Endothelial cell of umbilical vein (primary cell): ENCODE measurements at regions not wholly inside any gene's neighbourhood (a gene's known extent, or its start where the extent isn't known, plus 50 kb on each side); places are given as distances from the start of the nearest gene placed in this dataset.
"Not testable (repeated sequence)": the region's sequence is repeated elsewhere in the genome, so short reads cannot be mapped to it uniquely, and the experiment has no call there.

Source experiments
- BruUV-seq: library from RNA; stranded (reverse); fragments of 400-500 nt; replicated peaks from 2 replicates; lab custom pipeline; 2021; lab: Mats Ljungman, UMichigan
- CTCF ChIA-PET: fragments of 300-600, 350-600 bp; sonication (Branson Sonifier 250); formaldehyde crosslinking; loops from one replicate; lab custom pipeline; 2021; ENCODE audit warnings: antibody characterized with exemption, inconsistent platforms; lab: Charles Lee
- POLR2A ChIA-PET: fragments of 300-600, 350-600 bp; sonication (Branson Sonifier 250); formaldehyde crosslinking; loops from one replicate; lab custom pipeline; 2021; ENCODE audit warnings: antibody characterized with exemption, inconsistent platforms; lab: Charles Lee
- DNase-seq: peaks from one replicate; pipeline ENCODE4 v3.0.0-alpha.2; 2011; ENCODE audit warnings: low read depth, low spot score
- FAIRE-seq: peaks from 2 replicates; lab custom pipeline; 2011; peaks lifted over from hg19 to GRCh38; lab: Jason Lieb, UNC
- H2AFZ ChIP-seq: 2 replicates; pipeline ENCODE4 v1.6.0; 2012; ENCODE audit warnings: low read depth, low read length, control low read depth, inconsistent platforms
- H3K27ac ChIP-seq: 2 replicates; pipeline ENCODE4 v1.5.1; 2011; ENCODE audit warnings: low read depth, mild to moderate bottlenecking, control low read depth, low read length, moderate library complexity; ENCODE audit not compliant: insufficient read depth
- H3K27me3 ChIP-seq, 2 experiments: 2 replicates each; pipeline versions ENCODE4 v1.6.0 to v1.6.1; 2011; ENCODE audit warnings: low read length in 2 of 2, mixed read lengths in 1 of 2; ENCODE audit not compliant: control insufficient read depth in 2 of 2, insufficient read depth in 2 of 2
- H3K36me3 ChIP-seq, 2 experiments: 2 replicates in 1 of 2; 3 replicates in 1 of 2; pipeline ENCODE4 v1.5.1; 2011; ENCODE audit warnings: low read length in 2 of 2, mild to moderate bottlenecking in 1 of 2, moderate library complexity in 1 of 2; ENCODE audit not compliant: control insufficient read depth in 2 of 2, insufficient read depth in 2 of 2; ENCODE audit errors: extremely low read depth in 1 of 2
- H3K4me1 ChIP-seq: 3 replicates; pipeline ENCODE4 v1.5.1; 2011; ENCODE audit warnings: mild to moderate bottlenecking, low read length; ENCODE audit not compliant: control insufficient read depth, insufficient read depth; ENCODE audit errors: extremely low read depth
- H3K4me2 ChIP-seq: 2 replicates; pipeline ENCODE4 v1.6.1; 2011; ENCODE audit warnings: low read length, control low read depth, mixed read lengths; ENCODE audit not compliant: insufficient read depth
- H3K4me3 ChIP-seq, 3 experiments: fragments of 200-600 bp in 1 of 3; sonication (generic), shearing (Covaris generic) in 1 of 3; replicated peaks in 1 of 3; 2 replicates each; pipeline ENCODE4 v1.5.1; 2011 to 2016; ENCODE audit warnings: control low read depth in 3 of 3, low read length in 3 of 3, mild to moderate bottlenecking in 2 of 3, inconsistent platforms in 1 of 3, low read depth in 1 of 3, moderate library complexity in 1 of 3; ENCODE audit not compliant: insufficient read depth in 1 of 3
- H3K79me2 ChIP-seq: 2 replicates; pipeline ENCODE4 v1.6.0; 2012; ENCODE audit warnings: low read length, inconsistent platforms; ENCODE audit not compliant: control insufficient read depth, insufficient read depth
- H3K9ac ChIP-seq: replicated peaks from 2 replicates; pipeline ENCODE3; 2011; ENCODE audit warnings: low read length, control low read depth; ENCODE audit not compliant: insufficient read depth; ENCODE audit errors: extremely low read depth
- H3K9me1 ChIP-seq: replicated peaks from 3 replicates; pipeline ENCODE4 v1.6.0; 2011; ENCODE audit warnings: mild to moderate bottlenecking, low read length; ENCODE audit not compliant: control insufficient read depth, insufficient read depth; ENCODE audit errors: extremely low read depth
- H3K9me3 ChIP-seq: replicated peaks from 2 replicates; pipeline ENCODE4 v1.5.1; 2012; ENCODE audit warnings: low read length, inconsistent platforms; ENCODE audit not compliant: control insufficient read depth, insufficient read depth
- H4K20me1 ChIP-seq: replicated peaks from 2 replicates; pipeline ENCODE3; 2011; ENCODE audit warnings: mild to moderate bottlenecking, low read length; ENCODE audit not compliant: control insufficient read depth, insufficient read depth; ENCODE audit errors: extremely low read depth
- dilution Hi-C: fragments of 300-500 bp; cut with MboI; formaldehyde crosslinking; loops from one replicate; pipeline ENCODE4 v1.15.0; 2019; ENCODE audit warnings: low sequenced_read_pairs; ENCODE audit not compliant: extremely low pct_ligation_motif_present
- intact Hi-C: fragments of 100-400 bp; cut with micrococcal nuclease; formaldehyde crosslinking; loops from one replicate; pipeline ENCODE4 v1.10.0; 2022

DNA sequence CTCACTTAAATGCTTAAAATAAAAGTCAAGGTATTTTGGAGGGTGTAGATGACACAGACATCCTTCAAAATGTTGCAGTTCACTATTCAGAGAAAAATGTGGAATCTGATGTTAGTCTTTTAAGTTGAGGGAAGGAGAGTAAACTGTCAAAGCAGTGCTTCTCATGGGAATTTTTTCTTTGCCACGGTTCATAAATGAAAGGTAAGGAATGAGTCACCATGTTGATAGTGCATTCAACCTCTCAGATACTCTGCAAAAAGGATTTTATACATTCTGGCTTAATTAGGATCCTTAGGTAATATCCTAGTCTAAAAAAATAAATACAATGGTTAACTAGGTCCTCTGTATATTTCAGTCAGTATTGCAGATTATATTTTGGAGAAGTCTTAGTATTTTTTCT, 804.3 kb downstream of the TTLL7 start:
- dilution Hi-C loops, intact Hi-C loops, H2AFZ ChIP-seq, H3K79me2 ChIP-seq, H3K27ac ChIP-seq, DNase-seq, H3K4me2 ChIP-seq, H3K9me3 ChIP-seq, H3K9me1 ChIP-seq, H3K36me3 ChIP-seq, H3K4me1 ChIP-seq, H4K20me1 ChIP-seq, H3K27me3 ChIP-seq, CTCF ChIA-PET, BruUV-seq, POLR2A ChIA-PET, H3K9ac ChIP-seq, H3K4me3 ChIP-seq: not testable (repeated sequence)
- peak; percentile 37 for FAIRE-seq

DNA sequence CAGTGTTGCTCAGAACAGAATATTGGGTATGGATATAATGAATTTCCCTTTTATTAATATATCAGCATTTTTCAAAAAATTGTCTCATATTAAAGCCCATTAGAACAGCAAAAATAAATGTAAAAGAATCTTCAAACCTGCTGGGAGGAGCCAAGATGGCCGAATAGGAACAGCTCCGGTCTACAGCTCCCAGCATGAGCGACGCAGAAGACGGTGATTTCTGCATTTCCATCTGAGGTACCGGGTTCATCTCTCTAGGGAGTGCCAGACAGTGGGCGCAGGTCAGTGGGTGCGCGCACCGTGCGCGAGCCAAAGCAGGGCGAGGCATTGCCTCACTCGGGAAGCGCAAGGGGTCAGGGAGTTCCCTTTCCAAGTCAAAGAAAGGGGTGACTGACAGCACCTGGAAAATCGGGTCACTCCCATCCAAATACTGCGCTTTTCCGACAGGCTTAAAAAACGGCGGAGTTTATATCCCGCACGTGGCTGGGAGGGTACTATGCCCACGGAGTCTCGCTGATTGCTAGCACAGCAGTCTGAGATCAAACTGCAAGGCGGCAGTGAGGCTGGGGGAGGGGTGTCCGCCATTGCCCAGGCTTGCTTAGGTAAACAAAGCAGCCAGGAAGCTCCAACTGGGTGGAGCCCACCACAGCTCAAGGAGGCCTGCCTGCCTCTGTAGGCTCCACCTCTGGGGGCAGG, 816.8 kb downstream of the TTLL7 start:
- dilution Hi-C loops, H3K9me1 ChIP-seq, H2AFZ ChIP-seq, H3K27ac ChIP-seq, H3K9ac ChIP-seq, H4K20me1 ChIP-seq, H3K9me3 ChIP-seq, FAIRE-seq, POLR2A ChIA-PET, H3K4me3 ChIP-seq, intact Hi-C loops, H3K4me1 ChIP-seq, H3K36me3 ChIP-seq, BruUV-seq, H3K4me2 ChIP-seq, H3K79me2 ChIP-seq, H3K27me3 ChIP-seq, DNase-seq, CTCF ChIA-PET: not testable (repeated sequence)

DNA sequence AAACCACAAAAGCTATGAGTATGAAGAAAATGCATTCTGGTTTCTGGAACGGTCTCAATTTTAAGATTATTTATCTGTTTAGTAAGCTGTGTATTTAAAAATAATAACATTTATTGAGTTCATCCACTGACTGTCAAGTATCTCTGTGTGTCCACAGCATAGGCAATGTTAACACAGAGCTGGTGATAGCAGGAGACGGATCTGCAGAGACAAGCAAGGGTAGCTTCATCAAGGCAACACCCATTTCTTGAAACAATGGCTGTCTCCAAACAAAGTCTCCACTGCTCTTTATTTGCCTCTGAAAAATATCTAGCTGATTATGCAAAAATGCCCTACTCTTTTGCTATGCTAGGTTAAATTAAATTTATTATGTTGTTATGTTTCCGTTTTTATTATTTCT, 818.3 kb downstream of the TTLL7 start:
- POLR2A ChIA-PET, H3K4me3 ChIP-seq, BruUV-seq, H3K27me3 ChIP-seq, H2AFZ ChIP-seq, H4K20me1 ChIP-seq, H3K4me2 ChIP-seq, dilution Hi-C loops, H3K36me3 ChIP-seq, DNase-seq, H3K4me1 ChIP-seq, H3K79me2 ChIP-seq, H3K27ac ChIP-seq, H3K9ac ChIP-seq, intact Hi-C loops, H3K9me3 ChIP-seq, CTCF ChIA-PET, FAIRE-seq, H3K9me1 ChIP-seq: not testable (repeated sequence)

DNA sequence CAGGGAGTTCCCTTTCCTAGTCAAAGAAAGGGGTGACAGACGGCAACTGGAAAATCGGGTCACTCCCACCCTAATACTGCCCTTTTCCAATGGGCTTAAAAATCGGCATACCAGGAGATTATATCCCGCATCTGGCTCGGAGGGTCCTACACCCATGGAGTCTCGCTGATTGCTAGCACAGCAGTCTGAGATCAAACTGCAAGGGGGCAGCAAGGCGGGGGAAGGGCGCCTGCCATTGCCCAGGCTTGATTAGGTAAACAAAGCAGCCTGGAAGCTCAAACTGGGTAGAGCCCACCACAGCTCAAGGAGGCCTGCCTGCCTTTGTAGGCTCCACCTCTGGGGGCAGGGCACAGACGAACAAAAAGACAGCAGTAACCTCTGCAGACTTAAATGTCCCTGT, 831.3 kb downstream of the TTLL7 start:
- CTCF ChIA-PET: not testable (repeated sequence)

More for the DNA sequence above, 831.3 kb downstream of the TTLL7 start:
- H4K20me1 ChIP-seq, POLR2A ChIA-PET, intact Hi-C loops, H3K4me3 ChIP-seq, FAIRE-seq, H3K36me3 ChIP-seq, H3K4me1 ChIP-seq, H3K9ac ChIP-seq, BruUV-seq, H3K4me2 ChIP-seq, H3K27ac ChIP-seq, dilution Hi-C loops, H3K27me3 ChIP-seq, DNase-seq, H3K9me3 ChIP-seq, H3K79me2 ChIP-seq, H3K9me1 ChIP-seq, H2AFZ ChIP-seq: not testable (repeated sequence)
